HCT116 (cell line): ENCODE measurements at regions not wholly inside any gene's neighbourhood (a gene's known extent, or its start where the extent isn't known, plus 50 kb on each side); places are given as distances from the start of the nearest gene placed in this dataset.

Experiments used
- CBX3 ChIP-seq: IDR thresholded peaks from 2 replicates; pipeline ENCODE4 v1.6.1; 2012; ENCODE audit warnings: low read depth
- EZH2 ChIP-seq: fragments of 200-600 bp; sonication (generic); IDR thresholded peaks from 2 replicates; pipeline ENCODE4 v1.6.1; 2017; ENCODE audit warnings: antibody characterized with exemption, mixed run types
- POLR2A ChIP-seq: IDR thresholded peaks from 2 replicates; pipeline ENCODE4 v1.7.0; 2011; ENCODE audit warnings: borderline replicate concordance; ENCODE audit not compliant: insufficient read depth, insufficient read length; ENCODE audit errors: extremely low read depth

- TF ChIP-seq EZH2 (no peak), CBX3 (no peak), POLR2A (no peak)
Observed at GRCh38 chr1:55839626-55840025, 624.5 kb upstream of the USP24 start.
